Neural progenitor cell (in vitro differentiated cells): ENCODE measurements at regions not wholly inside any gene's neighbourhood (a gene's known extent, or its start where the extent isn't known, plus 50 kb on each side); places are given as distances from the start of the nearest gene placed in this dataset.

Source experiments
- CTCF ChIP-seq: fragments of 200-600 bp; sonication (generic); IDR thresholded peaks from 2 replicates; pipeline ENCODE4 v1.5.1; 2017; ENCODE audit warnings: antibody characterized with exemption, mild to moderate bottlenecking
- EZH2 ChIP-seq: fragments of 200-600 bp; sonication (generic); IDR thresholded peaks from 2 replicates; pipeline ENCODE4 v1.6.1; 2017; ENCODE audit warnings: antibody characterized with exemption, mild to moderate bottlenecking, moderate library complexity
- EZH2phosphoT487 ChIP-seq: fragments of 200-600 bp; sonication (generic); IDR thresholded peaks from 2 replicates; pipeline ENCODE4 v1.6.1; 2017; ENCODE audit warnings: antibody characterized with exemption

DNA sequence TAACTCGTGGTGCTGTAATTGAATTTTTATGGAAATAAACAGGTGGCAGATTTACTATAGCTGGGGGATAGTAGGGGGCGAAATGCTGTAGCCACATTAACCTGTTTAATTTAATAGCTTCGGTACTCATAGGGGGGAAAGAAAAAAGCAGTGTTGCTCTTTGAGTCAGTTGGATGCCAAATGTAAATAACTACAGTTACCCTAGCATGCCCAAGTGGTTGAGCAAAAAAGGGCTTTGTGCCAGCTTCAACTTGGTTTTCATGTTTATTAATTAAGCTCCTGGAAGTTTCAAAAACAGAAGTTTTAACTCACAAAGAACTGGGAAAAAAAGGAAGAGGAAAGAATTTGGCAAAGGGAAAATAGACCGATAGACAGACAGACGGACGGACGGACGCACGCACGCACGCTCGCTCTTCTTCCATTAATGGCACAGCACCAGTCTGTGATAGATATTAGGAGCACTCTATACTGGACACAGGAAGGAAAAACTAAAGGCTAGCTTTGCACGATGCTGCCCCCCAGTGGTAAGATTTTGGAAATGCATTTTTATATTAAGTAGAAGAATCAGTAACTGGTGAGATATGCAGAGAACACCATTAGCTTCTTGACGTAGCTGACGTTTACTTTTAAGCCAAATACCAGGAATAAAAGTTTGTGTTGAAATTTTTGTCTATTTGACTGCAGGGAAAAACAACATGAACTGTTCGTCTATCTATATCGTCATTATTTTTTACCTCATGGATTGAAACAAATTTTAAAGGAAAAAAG, 151.8 kb downstream of the SLC7A11 start:
- TF ChIP-seq CTCF (peak; percentile 86), EZH2 (no peak), EZH2phosphoT487 (no peak)
